Stimulated activated naive CD8-positive, alpha-beta T cell treated with anti-CD3 and anti-CD28 coated beads, Interleukin-15, Interleukin-2, amounts not matched to agents 100 U/mL and 50 U/mL, for 24 hours (primary cell): ENCODE measurements at regions not wholly inside any gene's neighbourhood (a gene's known extent, or its start where the extent isn't known, plus 50 kb on each side); places are given as distances from the start of the nearest gene placed in this dataset.
A peak's percentile ranks its signal among the peaks of the same experiment; 100 is the strongest.

Experiments
- ATAC-seq: fragments of 150-1000 bp; cut with Tn5 transposase; one replicate; pipeline ENCODE4 v1.10.0; 2021
- DNase-seq: peaks from one replicate; pipeline ENCODE4 v3.0.0; 2021

DNA sequence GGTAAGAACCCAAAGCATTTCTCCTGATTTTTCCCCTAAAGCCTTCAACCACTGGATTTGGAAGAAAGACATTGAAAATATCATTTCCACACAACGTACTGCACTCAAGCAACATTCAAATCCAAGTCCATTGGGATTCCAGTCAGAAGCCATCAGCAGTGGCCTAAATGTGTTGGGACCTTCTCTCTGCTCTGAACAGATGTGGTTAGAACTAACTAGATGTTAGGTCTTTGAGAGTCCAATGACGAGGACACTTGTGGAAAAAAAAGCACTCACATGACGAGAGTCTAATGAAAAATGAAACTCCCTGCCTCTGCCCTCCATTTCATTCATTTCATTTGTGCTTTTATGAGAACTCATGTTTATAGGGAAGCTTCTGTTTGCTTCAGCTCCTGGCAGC is 382.3 kb downstream of the SIPA1L2 start:
- ATAC-seq: no peak
- no peak for DNase-seq

DNA sequence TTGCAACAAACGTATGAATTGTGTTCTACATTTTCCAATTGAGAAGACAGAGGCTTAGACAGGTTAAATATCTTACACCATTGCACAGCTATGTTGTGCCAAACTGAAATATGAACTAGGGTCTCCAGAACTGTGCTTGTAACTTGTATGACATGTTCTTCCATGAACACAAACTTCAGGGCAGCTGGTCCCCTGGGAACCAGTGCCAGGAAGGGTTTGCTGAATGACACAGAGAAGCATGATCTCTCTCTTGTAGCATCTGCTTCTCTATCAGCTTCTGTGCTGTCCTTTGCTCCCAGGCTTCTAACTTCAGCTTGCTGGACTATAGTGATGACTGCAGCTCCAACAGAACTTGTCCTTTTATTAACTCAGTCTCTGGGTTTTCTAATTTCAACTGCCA is 385.5 kb downstream of the SIPA1L2 start:
- ATAC-seq: no peak

DNA sequence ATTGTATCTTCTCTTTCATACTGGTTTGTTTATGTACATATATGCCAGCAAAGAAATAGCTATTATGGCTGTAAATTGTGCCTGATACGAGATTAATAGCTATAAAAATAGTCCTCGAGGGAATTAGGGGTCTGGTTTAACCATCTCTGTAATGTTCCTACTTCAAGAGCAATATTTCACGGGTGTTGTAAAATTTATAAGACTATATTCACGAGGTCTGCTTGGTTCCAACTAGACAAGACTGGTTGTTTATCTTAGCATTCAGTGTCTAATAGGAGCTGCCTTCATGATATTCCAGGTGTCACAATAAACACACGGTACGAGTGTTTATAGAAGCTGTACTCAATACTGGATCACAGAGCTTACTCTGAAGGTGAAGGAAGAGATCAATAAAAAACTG is 389.9 kb downstream of the SIPA1L2 start:
- DNase-seq (no peak), ATAC-seq (no peak)

More for the DNA sequence above, 385.5 kb downstream of the SIPA1L2 start:
- no peak for DNase-seq

DNA sequence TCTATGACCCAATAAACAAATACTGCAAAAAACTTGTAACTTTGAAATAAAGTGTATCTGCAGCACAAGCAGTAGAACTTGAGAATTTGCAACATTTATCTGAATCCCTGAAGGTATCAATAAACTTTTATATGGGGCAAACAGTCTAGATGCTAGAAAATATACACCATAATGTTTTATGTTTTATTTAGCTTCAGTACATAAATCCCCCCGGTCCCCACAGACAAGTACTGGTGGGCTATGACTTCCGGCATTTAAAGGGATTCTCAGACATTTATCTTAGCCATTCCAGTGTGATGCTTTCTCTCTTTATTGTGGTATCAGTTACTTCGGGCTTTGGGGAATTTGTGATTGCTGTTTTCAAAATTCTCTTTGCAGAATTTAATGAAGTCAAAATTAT is 390.4 kb downstream of the SIPA1L2 start:
- ATAC-seq: no peak
- DNase-seq: no peak

DNA sequence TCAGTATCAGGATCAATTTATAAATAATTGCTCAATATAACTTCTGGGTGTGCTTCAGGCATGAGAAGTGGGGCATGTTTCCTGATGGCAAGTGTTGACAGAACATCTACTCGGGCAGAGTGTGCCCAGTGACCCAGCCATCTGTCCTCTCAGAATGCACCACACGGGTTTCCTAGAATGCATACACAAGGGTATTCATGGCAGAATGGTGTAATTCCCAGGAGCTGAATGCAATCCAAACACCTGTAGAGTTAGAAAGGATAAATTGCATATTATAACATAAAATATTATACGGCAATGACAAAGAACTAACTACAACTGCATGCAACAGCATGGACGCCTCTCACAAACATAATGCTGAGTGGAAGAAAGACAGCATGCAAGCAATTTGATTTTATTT is 391.9 kb downstream of the SIPA1L2 start:
- DNase-seq (no peak), ATAC-seq (no peak)

DNA sequence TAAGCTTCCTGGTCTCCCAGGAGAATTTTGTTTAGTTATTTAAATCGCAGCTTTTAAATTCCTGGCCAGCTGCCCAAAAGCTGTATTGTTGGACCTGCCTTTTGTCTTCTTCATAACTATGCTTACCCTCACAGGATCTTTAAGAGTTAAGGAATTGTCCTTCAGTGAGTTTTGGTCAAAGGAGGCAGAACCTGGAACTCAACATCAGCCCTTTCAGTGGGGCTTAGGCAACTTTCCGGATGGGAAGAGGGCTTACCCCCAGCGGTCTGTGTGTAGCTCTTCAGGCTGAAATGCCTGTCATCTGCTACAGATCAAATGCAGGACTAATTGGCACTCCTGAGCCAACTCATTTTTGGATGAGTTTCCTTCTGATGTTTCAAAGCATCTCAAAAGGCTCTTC is 402.6 kb downstream of the SIPA1L2 start:
- ATAC-seq (no peak), DNase-seq (no peak)

DNA sequence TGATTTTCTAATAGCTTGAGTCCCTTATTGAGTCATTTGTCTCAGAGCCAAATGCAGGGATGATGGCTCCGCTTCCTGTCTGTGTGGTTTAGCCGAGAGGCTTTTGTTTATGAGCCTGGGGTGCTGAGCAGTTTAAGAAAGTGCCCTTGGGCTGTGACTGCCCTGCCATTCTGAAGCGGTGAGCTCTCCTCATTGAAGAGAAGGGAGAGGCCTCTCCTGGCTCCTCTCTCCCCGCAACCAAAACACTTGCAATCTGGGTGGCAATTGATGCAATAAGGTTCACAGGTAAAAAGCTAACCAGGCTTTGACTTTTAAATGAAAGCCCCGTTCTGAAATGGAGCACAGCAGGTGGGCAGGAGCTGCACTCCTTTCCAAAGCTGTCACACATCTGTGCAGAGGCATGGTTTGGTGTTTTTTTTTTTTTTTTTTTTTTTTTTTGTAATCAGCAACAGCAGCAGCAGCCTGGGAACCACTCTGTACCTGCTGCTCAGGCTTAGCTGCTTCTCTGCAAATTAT is 403.7 kb downstream of the SIPA1L2 start:
- ATAC-seq: peak; percentile 61
- peak; percentile 7 for DNase-seq

DNA sequence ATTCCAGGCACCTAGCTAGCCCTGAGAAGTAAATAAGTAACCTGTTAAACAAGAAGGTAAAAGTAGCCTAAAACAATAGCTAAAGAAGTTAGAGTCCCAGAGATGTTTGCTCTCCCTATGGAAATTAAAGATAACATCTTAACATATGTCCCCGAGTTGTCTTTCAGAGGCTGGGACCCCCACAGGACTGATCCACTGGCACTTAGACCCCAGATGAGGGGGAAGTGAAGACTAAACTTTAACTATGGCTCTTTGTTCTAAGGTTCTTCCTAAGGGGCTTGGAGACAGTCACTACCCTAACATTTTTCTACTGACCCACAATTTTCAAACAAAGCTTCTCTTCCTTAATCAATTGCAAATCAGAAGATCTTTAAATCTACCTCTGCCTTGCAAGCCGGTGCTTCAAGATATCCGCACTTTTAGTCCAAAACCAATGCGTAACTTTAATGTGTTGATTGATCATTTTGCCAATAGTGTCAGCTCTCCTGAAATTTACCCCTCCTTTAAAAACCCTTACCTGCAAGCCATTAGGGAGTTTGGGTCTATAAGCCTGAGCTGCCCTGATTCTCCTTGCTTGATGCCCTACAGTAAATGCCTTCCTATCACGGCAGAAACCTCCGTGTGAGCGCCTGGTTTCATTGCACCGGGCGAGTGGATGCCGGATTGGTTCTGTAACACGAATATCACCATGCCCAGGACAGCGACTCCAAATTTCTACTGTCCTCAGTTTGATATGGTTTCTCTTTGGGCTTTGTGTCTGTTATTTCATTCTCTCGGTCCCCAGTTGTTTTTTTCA is 404.4 kb downstream of the SIPA1L2 start:
- DNase-seq: no peak

DNA sequence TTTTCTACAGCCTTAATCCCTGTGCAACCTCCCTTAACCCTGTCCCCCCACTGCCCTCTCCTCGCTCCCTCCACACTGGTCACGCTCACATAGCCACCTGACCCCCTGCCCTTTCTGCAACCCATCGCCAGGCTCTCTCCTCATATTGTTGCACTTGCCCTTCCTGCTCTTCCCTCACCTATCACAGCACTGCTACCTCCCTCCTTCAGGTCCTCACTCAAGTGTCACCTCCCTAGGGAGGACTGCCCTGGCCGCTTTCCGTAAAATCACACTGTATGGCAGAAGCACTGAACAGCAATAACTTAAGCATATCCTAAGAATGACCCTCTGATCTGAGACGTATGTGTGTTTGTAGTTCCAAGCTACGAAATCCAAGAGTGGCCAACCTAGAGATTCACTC is 406.0 kb downstream of the SIPA1L2 start:
- DNase-seq (no peak), ATAC-seq (no peak)

More for the DNA sequence above, 404.4 kb downstream of the SIPA1L2 start:
- no peak for ATAC-seq

DNA sequence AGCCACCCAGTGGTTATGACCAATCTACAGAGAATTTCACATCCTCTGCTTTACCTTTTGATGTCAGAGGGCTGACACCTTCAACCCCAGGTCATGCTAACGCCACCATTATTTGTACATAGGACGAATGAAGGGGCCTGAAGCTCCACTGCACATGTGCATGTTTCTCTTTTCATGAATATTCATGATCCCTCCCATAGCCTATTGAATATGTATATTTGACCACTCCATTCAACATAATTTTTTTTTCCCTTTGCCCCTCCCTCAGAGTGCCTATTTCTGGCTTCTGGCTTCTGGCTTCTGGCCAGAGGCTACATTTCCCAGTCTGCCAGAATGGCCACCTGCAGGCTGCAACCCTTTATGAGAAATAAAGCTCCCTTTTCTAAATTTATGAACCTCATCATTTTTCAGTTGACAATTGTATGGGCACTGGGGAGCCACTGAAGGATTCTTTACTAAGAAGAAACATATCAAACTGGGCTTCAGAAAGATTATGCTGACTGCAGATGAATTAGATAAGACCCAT is 406.7 kb downstream of the SIPA1L2 start:
- DNase-seq (no peak), ATAC-seq (no peak)

DNA sequence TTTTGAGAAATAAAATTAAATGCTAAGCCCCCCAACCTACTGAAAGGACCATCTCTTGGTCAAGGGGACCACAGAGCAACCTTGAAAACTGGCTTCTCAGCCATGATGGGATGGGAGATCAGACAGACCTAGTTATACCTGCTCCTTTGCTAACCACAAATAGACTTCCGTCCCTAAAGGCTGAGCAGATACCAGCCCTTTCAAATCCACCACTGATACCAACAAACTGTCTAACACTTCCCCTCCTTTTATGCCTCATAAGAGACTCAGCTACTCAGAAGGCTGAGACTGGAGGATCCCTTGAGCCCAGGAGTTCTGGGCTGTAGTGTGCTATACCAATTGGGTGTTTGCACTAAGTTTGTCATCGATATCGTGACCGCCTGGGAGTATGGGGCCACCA is 407.3 kb downstream of the SIPA1L2 start:
- no peak for DNase-seq
- ATAC-seq: no peak

DNA sequence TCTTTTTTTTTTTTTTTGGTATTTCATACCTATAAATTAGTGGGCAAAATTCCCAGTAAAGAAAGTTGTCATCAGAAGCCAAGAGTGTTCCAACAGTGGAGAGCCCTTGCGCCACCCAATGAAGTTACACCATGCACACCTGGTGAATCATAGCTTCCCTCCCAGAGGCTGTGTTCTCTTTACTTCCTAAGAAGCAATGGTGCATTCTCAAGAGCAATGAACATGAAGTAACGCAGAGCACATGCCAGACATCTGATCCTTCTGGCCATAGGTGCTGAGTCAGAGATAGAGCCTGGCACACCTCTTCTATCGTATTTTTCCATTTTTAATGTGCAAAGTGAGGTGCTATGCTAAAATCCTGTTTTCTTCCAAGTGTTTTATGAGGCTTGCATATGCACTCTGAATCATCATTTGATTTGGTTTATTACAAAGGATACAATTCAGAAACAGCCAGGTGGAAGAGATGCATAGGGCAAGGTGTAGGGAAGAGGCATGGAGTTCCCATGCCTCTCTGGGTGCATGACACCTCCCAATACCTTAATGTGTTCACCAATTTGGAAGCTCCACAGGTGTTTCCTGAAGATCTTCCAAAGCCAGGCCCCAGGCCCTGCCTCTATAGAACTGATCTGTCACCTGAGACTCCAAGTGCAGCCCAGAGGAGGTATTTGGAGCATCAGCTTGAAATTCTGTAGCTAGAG is 408.0 kb downstream of the SIPA1L2 start:
- no peak for DNase-seq
- no peak for ATAC-seq

DNA sequence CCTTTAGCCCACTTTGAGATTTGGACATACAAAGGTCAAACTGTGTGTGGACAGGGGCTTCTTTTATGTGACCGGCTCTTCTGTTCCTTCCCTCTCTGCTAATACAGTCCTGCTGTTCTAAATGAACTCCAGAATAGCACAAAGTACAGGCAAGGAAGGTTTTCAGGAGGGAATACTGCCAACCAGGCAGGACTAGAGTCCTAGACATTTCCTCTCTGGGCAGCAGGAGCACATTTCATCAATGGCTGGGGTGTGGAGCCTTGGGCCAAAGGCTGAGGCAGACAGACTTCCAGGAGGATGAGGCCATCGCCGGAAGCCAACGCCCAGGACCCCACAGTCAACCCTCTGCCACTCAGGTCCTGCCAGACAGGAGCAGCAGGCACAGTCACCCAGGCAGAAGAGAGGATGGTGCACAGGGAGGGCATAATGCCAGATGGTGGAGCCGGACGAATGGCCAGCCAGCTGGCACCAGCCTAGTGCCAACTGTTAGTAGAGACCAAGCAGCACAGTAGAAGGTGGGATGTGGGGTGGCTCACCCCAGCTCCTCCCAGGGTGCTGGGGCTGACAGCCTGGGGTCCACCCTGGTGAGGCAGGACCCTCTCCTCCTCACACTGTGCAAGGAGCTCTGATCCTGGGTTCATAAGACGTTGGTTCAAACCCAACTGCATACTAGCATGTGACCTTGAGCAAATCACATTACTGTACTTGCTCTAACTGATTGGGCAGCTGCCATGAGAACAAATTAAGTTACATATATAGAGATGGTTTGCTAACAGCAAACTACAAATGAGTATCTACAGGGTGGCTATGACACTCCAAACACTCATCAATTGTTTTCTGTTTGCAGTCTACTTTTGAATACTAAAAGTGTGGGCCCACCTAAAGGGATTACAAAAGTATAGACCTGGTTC is 410.7 kb downstream of the SIPA1L2 start:
- DNase-seq (no peak), ATAC-seq (no peak)

DNA sequence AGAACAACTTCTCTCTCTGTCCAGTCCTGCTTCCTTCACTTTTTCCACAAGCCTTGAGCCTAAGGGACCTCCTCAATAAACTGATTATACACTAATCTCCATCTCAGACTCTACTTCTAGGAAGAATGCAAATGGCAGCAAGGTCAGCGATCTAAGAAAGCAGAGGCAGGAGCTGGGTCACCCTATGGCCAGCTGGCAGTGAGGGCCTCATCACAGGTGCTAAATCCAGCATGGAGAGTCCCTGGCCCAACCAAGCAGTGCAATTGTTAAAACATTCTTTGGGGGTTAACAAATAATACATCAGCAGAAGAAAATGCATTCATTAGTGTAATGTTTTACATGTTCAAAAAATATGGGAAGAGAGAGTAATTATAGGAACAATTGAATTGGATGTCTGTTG is 416.0 kb downstream of the SIPA1L2 start:
- DNase-seq (no peak), ATAC-seq (no peak)

DNA sequence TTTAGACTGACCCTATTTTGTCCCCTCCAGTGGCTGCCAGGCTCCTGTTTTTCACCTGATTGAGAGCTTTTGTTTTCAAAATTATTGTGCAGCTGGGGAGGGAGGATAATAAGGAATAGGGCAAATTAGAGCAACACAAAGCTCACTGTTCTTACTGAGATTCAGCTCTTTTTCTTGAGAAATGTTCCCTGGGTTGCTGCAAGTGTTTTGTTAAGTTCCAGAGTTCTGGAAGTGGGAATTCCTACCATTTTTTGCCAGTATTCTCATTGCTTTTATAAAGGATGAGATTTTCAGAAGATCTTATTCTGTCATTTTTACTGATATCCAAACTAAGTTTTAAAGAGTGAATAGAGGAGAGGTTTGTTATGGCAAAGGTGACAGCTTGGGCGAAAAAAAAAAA is 417.7 kb downstream of the SIPA1L2 start:
- ATAC-seq: no peak
- no peak for DNase-seq

DNA sequence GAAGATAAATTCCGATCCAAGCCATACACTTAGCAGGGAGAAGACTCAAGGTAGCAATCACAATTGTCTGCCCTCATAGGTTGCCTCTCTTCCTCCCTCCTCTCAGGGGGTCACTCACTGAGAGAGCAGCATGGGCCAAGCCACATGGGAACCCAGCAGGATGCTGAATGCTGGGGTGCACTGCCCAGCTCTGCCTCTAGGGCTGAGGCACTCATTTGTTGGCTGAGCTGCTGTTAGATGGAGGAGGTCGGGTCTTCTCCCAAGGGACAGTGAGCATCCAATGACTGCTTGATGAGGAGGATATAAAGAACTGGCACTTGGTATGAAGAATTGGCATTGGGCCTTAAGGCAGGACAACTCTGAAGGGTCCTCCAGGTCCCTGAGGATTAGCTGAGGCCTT is 418.8 kb downstream of the SIPA1L2 start:
- no peak for ATAC-seq

DNA sequence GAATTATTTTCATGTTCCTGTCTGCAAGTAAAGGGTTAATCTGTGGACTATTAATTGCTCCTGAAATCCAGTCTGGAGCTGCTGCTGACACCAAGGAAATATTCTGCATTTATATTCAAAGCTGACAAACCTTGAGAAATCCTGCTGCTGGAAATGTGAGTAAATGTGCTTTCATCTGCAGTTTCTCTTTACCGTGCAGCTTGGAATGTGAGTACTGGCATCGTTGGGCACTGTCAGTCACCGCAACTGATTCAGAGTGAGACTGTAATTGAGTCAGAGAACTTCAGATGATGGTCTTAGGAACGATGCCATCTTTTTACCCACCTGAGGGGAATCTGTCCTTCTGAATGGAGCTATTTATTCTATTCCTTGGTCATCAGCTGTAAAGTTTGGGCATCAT is 420.6 kb downstream of the SIPA1L2 start:
- ATAC-seq (no peak), DNase-seq (no peak)

More for the DNA sequence above, 418.8 kb downstream of the SIPA1L2 start:
- no peak for DNase-seq

DNA sequence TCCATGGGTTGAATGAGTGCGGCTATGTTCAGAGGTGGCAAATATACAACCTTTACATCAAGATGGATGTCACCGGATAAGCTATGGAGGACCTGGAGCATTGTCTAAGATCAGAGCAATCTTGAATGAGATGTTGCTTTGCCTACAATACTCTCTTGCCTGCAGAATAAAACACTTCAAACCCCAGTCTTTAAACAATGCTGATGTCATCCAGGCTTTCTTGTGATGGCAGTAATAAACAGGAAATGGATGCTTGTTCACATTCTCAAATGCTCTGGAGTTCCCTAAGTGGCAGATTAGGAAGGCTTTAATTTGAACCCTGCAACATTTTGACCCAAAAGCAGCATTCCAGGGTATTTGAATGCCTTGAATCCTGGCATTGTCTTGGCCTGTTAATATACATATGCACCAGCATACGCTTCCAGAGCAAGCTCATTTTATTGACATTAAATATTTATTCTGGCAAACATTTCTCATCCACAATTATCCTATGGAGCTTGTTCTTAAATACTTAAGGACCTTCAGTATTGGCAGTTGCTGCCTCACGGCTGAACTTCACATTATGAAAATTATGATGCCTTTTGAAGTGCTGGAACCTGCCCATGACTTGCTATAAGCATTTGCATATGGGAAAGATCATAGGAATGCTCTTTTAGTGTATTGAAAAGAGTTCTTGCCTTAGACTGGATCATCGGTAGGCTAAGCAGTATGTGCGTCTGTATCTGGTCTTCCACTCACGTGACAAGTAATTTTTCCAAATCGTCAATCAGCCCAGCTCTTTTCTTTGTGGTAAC is 422.7 kb downstream of the SIPA1L2 start:
- ATAC-seq: no peak
- no peak for DNase-seq

DNA sequence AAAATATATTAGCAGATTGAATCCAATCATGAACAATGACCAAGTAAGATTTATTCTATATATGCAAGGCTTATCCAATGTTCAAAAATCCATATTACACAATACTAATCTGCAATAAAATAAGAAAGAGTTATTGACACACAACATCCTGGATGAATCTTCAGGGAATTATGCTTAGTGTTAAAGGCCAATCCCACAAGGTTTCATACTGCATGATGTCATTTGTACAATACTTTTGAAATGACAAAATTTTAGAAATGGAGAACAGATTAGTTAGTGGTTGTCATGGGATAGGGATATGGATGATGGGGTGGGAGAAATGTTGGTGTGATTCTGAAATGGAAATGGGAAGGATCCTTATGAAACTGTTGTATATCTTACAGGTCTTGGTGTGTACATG is 425.7 kb downstream of the SIPA1L2 start:
- no peak for DNase-seq
- no peak for ATAC-seq

DNA sequence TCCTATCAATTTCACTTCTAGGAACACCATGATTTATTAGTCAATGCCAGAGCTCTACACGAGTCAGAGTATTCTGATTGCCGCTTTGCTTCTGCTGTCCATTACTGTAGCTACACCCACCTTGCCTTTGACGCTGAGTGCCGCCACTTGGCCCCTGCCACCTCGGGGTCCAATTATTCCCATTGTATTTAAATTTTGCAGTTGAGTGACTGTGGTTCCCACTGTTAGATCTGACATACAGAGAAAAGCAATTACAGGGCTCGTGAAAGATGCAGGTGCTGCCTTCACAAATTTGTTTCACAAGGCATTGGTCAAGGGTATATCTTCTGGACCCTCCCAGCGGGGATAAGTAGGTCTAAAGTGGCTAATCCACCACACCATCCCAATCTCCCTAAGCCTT is 428.9 kb downstream of the SIPA1L2 start:
- no peak for DNase-seq
- ATAC-seq: no peak

DNA sequence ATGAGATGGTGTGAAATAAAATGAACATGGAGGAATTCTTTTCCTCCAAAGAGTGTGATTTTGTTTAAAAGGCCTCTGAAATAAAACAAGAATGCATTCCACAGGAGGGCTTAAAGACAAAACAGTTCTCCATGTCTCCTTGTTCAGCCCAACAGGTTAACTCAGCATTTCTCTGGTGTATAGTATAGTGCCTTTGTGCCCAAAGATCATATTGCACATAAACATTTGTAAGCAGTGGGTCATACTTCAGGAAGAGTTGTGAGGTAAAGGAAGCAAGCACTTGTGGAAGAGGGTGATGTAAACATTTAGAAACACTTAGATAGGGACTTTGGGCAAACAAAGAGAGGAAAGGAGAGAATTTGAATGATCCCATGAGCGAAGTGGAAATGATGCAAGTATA is 433.9 kb downstream of the SIPA1L2 start:
- DNase-seq: no peak
- ATAC-seq: no peak
